SIG-M5 treated with dmso at 0.1 percent for 504 hours (cell line): ENCODE measurements at regions not wholly inside any gene's neighbourhood (a gene's known extent, or its start where the extent isn't known, plus 50 kb on each side); places are given as distances from the start of the nearest gene placed in this dataset.

Experiments used
- DNase-seq: peaks from one replicate; lab custom pipeline; 2025; ENCODE audit not compliant: unreplicated experiment; lab: John Stamatoyannopoulos, UW

GRCh38 chr18:46373131-46373530, 268.9 kb downstream of the HAUS1 start:
- DNase-seq: no peak

GRCh38 chr18:46373791-46374190, 269.6 kb downstream of the HAUS1 start:
- no peak for DNase-seq

GRCh38 chr18:46374850-46375249, 270.7 kb downstream of the HAUS1 start:
- DNase-seq: no peak

- no peak for DNase-seq
Measured at GRCh38 chr18:46377557-46377956, 273.4 kb downstream of the HAUS1 start.

GRCh38 chr18:46378126-46378863, 274.1 kb downstream of the HAUS1 start:
- no peak for DNase-seq

DNA sequence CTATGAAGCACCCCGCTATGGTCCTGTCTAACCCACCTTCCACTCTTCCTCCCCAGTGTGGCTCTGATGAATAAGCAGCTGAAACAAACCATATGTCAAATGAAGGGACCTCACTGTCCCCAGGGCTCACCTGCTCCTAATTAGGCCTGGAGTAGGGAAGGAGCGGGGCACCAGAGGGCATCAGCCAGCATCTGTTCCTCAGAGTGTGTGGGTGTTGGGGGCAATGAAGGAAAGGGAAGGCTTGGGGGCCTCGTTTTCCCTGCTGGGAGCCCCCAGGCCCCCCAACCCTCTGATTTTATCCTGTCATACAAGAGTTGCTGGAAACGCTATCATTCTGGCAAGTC, 274.7 kb downstream of the HAUS1 start:
- no peak for DNase-seq

DNA sequence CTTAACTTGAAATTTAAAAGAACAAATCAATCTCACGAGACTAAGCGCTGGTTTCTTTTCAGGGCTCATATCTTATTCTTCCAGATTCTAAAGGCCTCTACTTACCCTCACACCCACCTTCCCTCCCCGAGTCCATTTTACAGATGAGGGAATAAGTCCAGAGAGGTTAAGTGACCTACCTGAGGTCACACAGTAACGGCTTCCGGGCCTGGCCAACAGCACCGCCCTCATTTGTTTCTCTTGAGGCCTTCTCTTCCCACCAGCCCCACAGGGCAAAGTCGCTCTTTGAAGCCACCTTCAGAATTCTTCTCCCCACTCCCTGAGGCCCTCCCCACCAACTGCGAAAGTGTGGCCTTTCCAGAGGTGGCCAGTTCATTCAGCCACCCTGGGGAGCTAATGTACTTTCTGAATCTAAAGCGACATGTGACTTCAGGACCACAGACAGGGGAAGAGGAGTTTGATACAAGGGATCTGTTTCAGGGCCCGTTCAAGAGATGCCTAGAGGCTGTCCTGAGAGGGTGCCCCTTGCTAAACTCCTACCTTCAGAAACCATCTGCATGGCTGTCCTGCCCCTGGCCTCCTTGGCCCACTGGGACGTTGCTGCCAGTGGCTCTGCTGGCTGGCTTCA, 275.3 kb downstream of the HAUS1 start:
- no peak for DNase-seq

DNA sequence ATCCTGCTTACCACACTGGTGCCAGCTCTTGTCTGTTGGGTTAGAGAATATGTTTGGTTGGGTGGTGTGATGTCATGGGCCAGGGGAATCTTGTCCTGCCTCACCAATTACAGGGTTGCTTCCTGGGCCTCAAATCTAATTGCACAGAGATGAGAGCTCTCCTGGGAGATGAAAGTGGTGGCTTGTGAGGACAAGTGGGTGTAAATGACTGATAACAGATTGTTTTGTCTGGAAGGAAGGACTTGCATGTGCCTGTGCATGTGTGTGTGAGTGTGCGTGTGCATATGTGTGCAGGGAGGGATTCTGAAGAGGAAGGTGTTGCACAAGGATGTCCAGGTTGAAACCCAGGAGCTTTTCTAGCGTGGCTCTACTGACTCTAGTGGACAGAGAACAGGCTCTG, 271.9 kb downstream of the LOXHD1 start:
- DNase-seq: no peak

DNA sequence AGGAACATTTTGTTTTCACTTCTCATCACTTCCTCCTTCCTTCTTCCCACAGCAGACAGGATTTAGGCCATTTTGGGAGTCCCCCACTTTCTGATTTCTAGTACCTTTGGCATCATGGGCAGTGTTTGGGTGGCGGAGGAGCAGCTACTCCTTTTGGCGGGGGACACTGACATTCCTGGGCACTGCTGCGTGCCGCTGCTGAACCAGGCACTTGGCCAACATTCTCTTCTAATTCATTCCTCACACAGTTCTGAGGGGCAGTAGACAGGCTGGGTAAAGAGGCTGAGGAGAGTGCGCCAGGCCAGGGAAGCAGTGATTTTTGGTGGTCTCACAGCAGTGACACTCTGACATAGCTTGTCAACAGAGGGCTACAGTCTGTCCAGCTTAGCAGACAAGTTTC, 270.2 kb downstream of the LOXHD1 start:
- no peak for DNase-seq

- no peak for DNase-seq
Measured at GRCh38 chr18:46387441-46388131, 269.4 kb downstream of the LOXHD1 start.

GRCh38 chr18:46388286-46388685, 268.7 kb downstream of the LOXHD1 start:
- no peak for DNase-seq

GRCh38 chr18:46392576-46392975, 264.4 kb downstream of the LOXHD1 start:
- no peak for DNase-seq

- no peak for DNase-seq
Measured at GRCh38 chr18:46393230-46393629, 263.8 kb downstream of the LOXHD1 start.

GRCh38 chr18:46393961-46394360, 263.1 kb downstream of the LOXHD1 start:
- DNase-seq: no peak

GRCh38 chr18:46395795-46396194, 261.2 kb downstream of the LOXHD1 start:
- DNase-seq: no peak

DNA sequence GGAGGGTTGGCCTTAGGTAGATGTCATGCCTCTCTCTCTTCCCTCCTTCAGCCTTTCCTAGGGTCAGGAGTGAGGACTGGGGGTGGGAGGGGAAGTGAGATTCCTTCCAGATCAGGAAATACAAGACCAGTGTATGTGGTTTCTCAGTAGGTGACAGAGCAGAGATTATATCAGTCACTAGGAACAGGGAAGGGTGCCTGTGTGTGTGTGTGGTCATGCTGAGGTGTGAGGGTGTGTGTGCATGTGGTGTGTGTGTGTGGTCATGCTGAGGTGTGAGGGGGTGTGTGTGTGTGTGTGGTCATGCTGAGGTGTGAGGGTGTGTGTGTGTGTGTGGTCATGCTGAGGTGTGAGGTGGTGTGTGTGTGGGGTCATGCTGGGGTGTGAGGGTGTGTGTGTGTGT, 259.8 kb downstream of the LOXHD1 start:
- DNase-seq: no peak

- DNase-seq: no peak
Measured at GRCh38 chr18:46398005-46398404, 259.0 kb downstream of the LOXHD1 start.

- no peak for DNase-seq
Measured at GRCh38 chr18:46398625-46399024, 258.4 kb downstream of the LOXHD1 start.

DNA sequence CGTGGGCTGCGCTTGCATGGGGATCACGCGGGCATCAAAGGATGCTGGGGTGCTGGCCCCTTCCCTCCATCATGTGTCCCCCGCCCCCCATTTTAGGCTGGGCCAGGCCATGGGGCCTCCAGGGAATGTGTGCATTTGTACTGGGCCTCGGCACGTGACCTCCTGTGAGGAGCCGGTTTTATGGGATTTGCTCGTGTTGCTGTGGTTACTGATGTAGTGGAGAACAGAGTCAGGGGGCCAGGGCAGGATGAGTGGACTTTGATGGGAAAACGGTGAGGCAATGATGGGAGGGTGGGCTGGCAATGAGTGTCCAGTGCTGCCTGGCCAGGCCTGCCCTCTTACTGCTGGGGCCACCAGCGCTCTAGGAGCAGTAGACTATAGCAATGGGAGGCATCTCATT, 257.7 kb downstream of the LOXHD1 start:
- no peak for DNase-seq

DNA sequence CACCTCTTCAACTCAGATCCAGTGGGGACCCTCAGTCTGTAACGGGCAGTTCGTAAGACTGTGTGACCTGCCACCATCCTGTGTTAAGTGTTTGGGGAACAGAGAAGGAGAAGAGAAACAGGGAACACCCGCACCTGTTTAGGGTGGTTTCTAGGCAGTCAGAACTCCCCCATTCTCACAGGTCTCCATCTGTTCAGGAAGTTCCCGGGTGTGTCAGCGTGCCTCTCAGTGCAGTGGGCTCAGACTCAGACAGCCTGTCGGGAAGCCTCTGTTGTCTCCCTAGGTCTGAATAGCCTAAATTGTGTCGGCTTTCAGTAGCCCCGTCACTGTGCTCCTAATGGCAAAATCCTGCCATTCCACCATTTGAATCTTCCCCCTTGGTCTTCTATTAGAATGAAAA, 256.6 kb downstream of the LOXHD1 start:
- no peak for DNase-seq

- no peak for DNase-seq
Measured at GRCh38 chr18:46401486-46402070, 255.4 kb downstream of the LOXHD1 start.

- no peak for DNase-seq
Measured at GRCh38 chr18:46402396-46402795, 254.6 kb downstream of the LOXHD1 start.
